ENCODE measurements at regions not wholly inside any gene's neighbourhood (a gene's known extent, or its start where the extent isn't known, plus 50 kb on each side); places are given as distances from the start of the nearest gene placed in this dataset.

- no peak for TF ChIP-seq CTCF (IDR thresholded peaks at IDR 0.05)
- no peak for TF ChIP-seq POLR2A (IDR thresholded peaks at IDR 0.05)
These were observed 374.5 kb upstream of the RORB start for GRCh38 chr9:74122661-74123060.

All from body of pancreas (tissue), 4 donors.